Thyroid gland (tissue), 4 donors: ENCODE measurements at regions not wholly inside any gene's neighbourhood (a gene's known extent, or its start where the extent isn't known, plus 50 kb on each side); places are given as distances from the start of the nearest gene placed in this dataset.
A peak's percentile ranks its signal among the peaks of the same experiment; 100 is the strongest.

Source experiments
- DNase-seq, 2 donors: peaks; one replicate each; pipeline ENCODE4 v3.0.0-alpha.2; 2019
- H3K27ac ChIP-seq, 3 donors: fragments of 200-600 bp; sonication (generic); 1 replicate in 2 of 3; 2 replicates in 1 of 3; pipeline ENCODE4 v1.5.1; 2016 to 2019; ENCODE audit warnings: mild to moderate bottlenecking in 1 of 3, moderate library complexity in 1 of 3
- H3K27me3 ChIP-seq: fragments of 200-600 bp; sonication (generic); one replicate; pipeline ENCODE4 v1.5.1; 2019
- H3K36me3 ChIP-seq, 2 donors: fragments of 200-600 bp; sonication (generic); one replicate each; pipeline ENCODE4 v1.5.1; 2016 to 2019
- H3K4me1 ChIP-seq, 2 donors: fragments of 200-600 bp; sonication (generic); one replicate each; pipeline ENCODE4 v1.5.1; 2017 to 2019
- H3K4me3 ChIP-seq, 3 donors: fragments of 200-600 bp; sonication (generic); replicated peaks in 1 of 3; 1 replicate in 2 of 3; 2 replicates in 1 of 3; pipeline ENCODE4 v1.5.1; 2016; ENCODE audit warnings: mild to moderate bottlenecking in 1 of 3
- H3K9me3 ChIP-seq: fragments of 200-600 bp; sonication (generic); one replicate; pipeline ENCODE4 v1.5.1; 2017
- POLR2A ChIP-seq, 2 donors: fragments of 450-650 bp; IDR thresholded peaks; one replicate each; pipeline ENCODE4 v1.6.1; 2017; ENCODE audit warnings: antibody characterized with exemption in 2 of 2, mild to moderate bottlenecking in 2 of 2, moderate library complexity in 1 of 2
- WGBS, 2 donors: methylation state at CpG; one replicate each; pipeline ENCODE4 v1.1.5; 2017; 5-methylcytosine and 5-hydroxymethylcytosine counted together
- intact Hi-C: fragments of 100-400 bp; cut with DNase I; formaldehyde crosslinking; loops from one replicate; pipeline ENCODE4 v1.15.1; 2023
- TF ChIP-seq, protein P1 (sequence below), 6 experiments: fragments of 200-600 bp in 3 of 6; fragments of 450-650 bp in 3 of 6; sonication (generic) in 3 of 6; IDR thresholded peaks; one replicate each; pipeline ENCODE4 v1.5.1; 2016 to 2019; ENCODE audit warnings: antibody characterized with exemption in 6 of 6, mild to moderate bottlenecking in 2 of 6, inconsistent platforms in 1 of 6, moderate library complexity in 1 of 6

GRCh38 chr1:79259390-79260336 is 253.1 kb upstream of the ADGRL4 start:
- TF ChIP-seq POLR2A (IDR thresholded peaks at IDR 0.05) = no peak
- TF ChIP-seq, protein P1, sequence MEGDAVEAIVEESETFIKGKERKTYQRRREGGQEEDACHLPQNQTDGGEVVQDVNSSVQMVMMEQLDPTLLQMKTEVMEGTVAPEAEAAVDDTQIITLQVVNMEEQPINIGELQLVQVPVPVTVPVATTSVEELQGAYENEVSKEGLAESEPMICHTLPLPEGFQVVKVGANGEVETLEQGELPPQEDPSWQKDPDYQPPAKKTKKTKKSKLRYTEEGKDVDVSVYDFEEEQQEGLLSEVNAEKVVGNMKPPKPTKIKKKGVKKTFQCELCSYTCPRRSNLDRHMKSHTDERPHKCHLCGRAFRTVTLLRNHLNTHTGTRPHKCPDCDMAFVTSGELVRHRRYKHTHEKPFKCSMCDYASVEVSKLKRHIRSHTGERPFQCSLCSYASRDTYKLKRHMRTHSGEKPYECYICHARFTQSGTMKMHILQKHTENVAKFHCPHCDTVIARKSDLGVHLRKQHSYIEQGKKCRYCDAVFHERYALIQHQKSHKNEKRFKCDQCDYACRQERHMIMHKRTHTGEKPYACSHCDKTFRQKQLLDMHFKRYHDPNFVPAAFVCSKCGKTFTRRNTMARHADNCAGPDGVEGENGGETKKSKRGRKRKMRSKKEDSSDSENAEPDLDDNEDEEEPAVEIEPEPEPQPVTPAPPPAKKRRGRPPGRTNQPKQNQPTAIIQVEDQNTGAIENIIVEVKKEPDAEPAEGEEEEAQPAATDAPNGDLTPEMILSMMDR (IDR thresholded peaks at IDR 0.05) = peak in 3 of 6 experiments; percentile 24 to 40 (median 25)
- no peak overlapping the region for H3K4me3 ChIP-seq
- intact Hi-C loops = no loop called here
- H3K27me3 ChIP-seq = no peaks in the 10 kb centered on the region
- WGBS, 2 donors = 57 to 58% methylated on average over 5 of the region's 5 CpGs
- H3K36me3 ChIP-seq = no peaks in the 10 kb centered on the region
- no peaks in the 10 kb centered on the region for H3K9me3 ChIP-seq
- no peaks in the 10 kb centered on the region for H3K4me1 ChIP-seq
- no peak for DNase-seq
- H3K27ac ChIP-seq = no peak overlapping the region

DNA sequence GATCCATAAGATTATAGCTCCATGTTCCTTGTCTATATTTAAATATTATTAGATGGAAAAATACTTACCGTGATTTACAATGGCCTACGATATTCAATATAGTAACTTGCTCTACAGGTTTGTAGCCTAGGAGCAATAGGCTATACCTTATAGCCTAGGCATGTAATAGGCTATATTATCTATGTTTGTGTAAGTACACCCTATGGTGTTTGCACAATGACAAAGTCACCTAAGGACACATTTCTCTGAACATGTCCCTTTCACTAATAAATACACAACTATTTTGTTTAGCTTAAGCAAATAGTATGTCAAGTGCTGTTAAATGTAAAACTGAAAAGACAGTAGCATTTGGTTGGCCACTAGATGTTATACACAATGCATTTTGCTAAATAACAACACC is 248.9 kb upstream of the ADGRL4 start:
- WGBS, 2 donors = 89 to 97% methylated on average over 2 of the region's 2 CpGs
- no peak for DNase-seq
- intact Hi-C loops = no loop called here
- Histone ChIP-seq H3K4me1 (no peaks in the 10 kb centered on the region), H3K4me3 (no peak overlapping the region), H3K27me3 (no peaks in the 10 kb centered on the region), H3K36me3 (no peaks in the 10 kb centered on the region), H3K27ac (no peak overlapping the region), H3K9me3 (no peaks in the 10 kb centered on the region)
- no peak for TF ChIP-seq POLR2A (IDR thresholded peaks at IDR 0.05)
- TF ChIP-seq, protein P1 (IDR thresholded peaks at IDR 0.05) = no peak

DNA sequence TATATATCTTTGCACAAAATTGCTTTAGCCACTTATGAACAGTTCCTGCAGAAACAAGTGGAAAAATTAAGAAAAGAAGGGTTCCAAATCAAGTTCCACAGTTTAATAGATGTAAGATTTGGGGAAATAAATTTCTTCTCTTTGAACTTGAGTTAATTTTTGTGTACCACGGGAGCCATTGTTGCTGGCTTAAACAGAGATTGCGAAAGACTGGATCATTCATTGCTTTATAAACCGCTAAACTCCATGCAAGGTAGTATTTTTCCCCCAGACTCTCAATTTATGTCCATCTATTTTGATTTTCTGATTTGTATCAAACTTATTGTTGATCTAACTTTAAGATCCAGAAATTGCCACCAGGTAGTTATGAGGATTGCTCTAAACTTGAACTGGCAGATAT is 246.1 kb upstream of the ADGRL4 start:
- 88 to 92% methylated on average over 3 of the region's 3 CpGs for WGBS, 2 donors
- no peak for DNase-seq
- H3K27me3 ChIP-seq = no peaks in the 10 kb centered on the region
- H3K27ac ChIP-seq = no peak overlapping the region
- no peak overlapping the region for H3K4me3 ChIP-seq
- H3K4me1 ChIP-seq = no peaks in the 10 kb centered on the region
- H3K36me3 ChIP-seq = no peaks in the 10 kb centered on the region
- intact Hi-C loops = no loop called here
- H3K9me3 ChIP-seq = no peaks in the 10 kb centered on the region
- TF ChIP-seq, protein P1 (IDR thresholded peaks at IDR 0.05) = no peak
- no peak for TF ChIP-seq POLR2A (IDR thresholded peaks at IDR 0.05)

DNA sequence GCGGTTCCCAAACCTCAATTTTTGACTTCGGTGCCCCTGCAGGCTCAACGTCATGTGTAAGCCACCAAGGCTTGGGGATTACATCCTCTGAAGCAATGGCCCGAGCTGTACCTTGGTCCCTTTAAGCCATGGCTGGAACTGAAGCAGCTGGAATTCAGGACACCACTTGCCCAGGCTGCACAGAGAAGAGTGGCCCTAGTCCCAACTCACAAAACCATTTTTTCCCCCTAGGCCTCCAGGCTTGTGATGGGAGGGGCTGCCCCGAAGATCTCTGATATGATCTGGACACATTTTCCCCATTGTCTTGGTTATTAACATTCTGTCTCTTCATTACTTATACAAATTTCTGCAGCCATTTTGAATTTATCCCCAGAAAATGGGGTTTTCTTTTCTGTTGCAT is 233.3 kb upstream of the ADGRL4 start:
- Histone ChIP-seq H3K9me3 (no peaks in the 10 kb centered on the region), H3K4me1 (no peaks in the 10 kb centered on the region), H3K27ac (no peak overlapping the region), H3K4me3 (no peak overlapping the region), H3K36me3 (no peaks in the 10 kb centered on the region), H3K27me3 (no peaks in the 10 kb centered on the region)
- intact Hi-C loops = no loop called here
- no peak for DNase-seq
- TF ChIP-seq POLR2A (IDR thresholded peaks at IDR 0.05) = no peak
- TF ChIP-seq, protein P1 (IDR thresholded peaks at IDR 0.05) = no peak
- WGBS, 2 donors = 85 to 86% methylated on average over 5 of the region's 5 CpGs

DNA sequence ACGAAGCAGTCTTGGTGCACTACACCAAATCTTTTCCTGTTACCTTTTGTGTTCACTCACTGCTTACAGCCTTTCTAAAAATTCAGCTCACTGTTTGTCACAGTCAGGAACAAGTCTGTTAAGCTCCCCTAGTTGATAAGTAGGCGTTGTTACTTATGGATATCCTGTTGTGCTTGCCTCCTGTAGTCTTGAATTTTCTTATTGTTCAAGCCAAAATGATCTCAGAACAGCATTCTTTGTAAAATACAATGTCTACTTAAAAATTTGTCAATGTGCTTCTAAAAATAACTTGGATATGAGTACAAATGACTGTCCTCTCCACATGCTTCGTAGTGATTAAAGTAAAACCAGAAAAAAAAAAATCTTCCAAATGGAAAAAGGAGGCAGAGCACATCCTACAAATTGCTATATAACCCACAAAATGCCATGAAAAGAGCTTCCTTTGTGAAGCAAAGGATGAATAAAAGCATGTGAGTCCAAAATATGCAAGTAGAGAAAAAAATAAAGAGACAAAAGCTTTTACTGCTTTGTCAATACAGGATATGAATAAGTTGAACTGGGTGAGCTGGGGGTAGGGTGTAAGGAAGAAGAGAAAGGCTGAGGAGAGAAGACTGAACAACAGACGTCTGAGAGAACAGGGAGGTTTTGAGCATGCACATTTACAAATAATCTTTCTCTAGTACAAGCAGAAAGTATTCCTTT is 228.9 kb upstream of the ADGRL4 start:
- no peaks in the 10 kb centered on the region for H3K9me3 ChIP-seq
- no peaks in the 10 kb centered on the region for H3K36me3 ChIP-seq
- H3K4me1 ChIP-seq = no peaks in the 10 kb centered on the region
- H3K27ac ChIP-seq = no peak overlapping the region
- intact Hi-C loops = no loop called here
- TF ChIP-seq POLR2A (IDR thresholded peaks at IDR 0.05) = no peak
- TF ChIP-seq, protein P1 (IDR thresholded peaks at IDR 0.05) = no peak
- H3K27me3 ChIP-seq = no peaks in the 10 kb centered on the region
- 38 to 46% methylated on average over 4 of the region's 4 CpGs for WGBS, 2 donors
- no peak overlapping the region for H3K4me3 ChIP-seq
- no peak for DNase-seq
